H9 (cell line): ENCODE measurements at regions not wholly inside any gene's neighbourhood (a gene's known extent, or its start where the extent isn't known, plus 50 kb on each side); places are given as distances from the start of the nearest gene placed in this dataset.

Experiments used
- DNase-seq: peaks from one replicate; pipeline ENCODE4 v3.0.0-alpha.2; 2017
- H2AFZ ChIP-seq: one replicate; pipeline ENCODE4 v1.6.1; 2013; ENCODE audit warnings: mild to moderate bottlenecking, low read length, control low read depth, moderate library complexity
- H2AK5ac ChIP-seq: 2 replicates; pipeline ENCODE4 v1.6.1; 2013; ENCODE audit warnings: low read length, control low read depth, mixed read lengths; ENCODE audit not compliant: insufficient read length
- H2BK120ac ChIP-seq: one replicate; pipeline ENCODE4 v1.6.1; 2013; ENCODE audit warnings: low read depth, mild to moderate bottlenecking, low read length, control low read depth, inconsistent platforms; ENCODE audit not compliant: poor library complexity, severe bottlenecking
- H2BK12ac ChIP-seq: 2 replicates; pipeline ENCODE4 v1.6.1; 2013; ENCODE audit warnings: low read length, control low read depth, mixed read lengths, low read depth; ENCODE audit not compliant: insufficient read length
- H2BK15ac ChIP-seq: 2 replicates; pipeline ENCODE4 v1.6.1; 2013; ENCODE audit warnings: low read depth, low read length, control low read depth
- H2BK20ac ChIP-seq: one replicate; pipeline ENCODE4 v1.6.1; 2013; ENCODE audit warnings: low read depth, mild to moderate bottlenecking, low read length, control low read depth, inconsistent platforms; ENCODE audit not compliant: poor library complexity, severe bottlenecking
- H2BK5ac ChIP-seq: 2 replicates; pipeline ENCODE4 v1.6.1; 2013; ENCODE audit warnings: low read length, control low read depth, mixed read lengths; ENCODE audit not compliant: insufficient read length
- H3K14ac ChIP-seq: 2 replicates; pipeline ENCODE4 v1.6.1; 2013; ENCODE audit warnings: low read length, control low read depth; ENCODE audit not compliant: insufficient read depth
- H3K18ac ChIP-seq: 2 replicates; pipeline ENCODE4 v1.6.1; 2013; ENCODE audit warnings: low read depth, mild to moderate bottlenecking, mixed read lengths, low read length, control low read depth; ENCODE audit not compliant: insufficient read length
- H3K23ac ChIP-seq: 2 replicates; pipeline ENCODE4 v1.6.1; 2013; ENCODE audit warnings: low read length, control low read depth, mixed read lengths, low read depth; ENCODE audit not compliant: insufficient read length
- H3K23me2 ChIP-seq: 2 replicates; pipeline ENCODE4 v1.6.1; 2013; ENCODE audit warnings: low read depth, mild to moderate bottlenecking, mixed read lengths, low read length, control low read depth; ENCODE audit not compliant: insufficient read length, poor library complexity, severe bottlenecking
- H3K27ac ChIP-seq: 2 replicates; pipeline ENCODE4 v1.5.1; 2013; ENCODE audit warnings: low read length, control low read depth, mixed read lengths, low read depth; ENCODE audit not compliant: insufficient read length
- H3K27me3 ChIP-seq: 2 replicates; pipeline ENCODE4 v1.6.1; 2013; ENCODE audit warnings: low read length, control low read depth, inconsistent platforms; ENCODE audit not compliant: insufficient read depth
- H3K4ac ChIP-seq: 2 replicates; pipeline ENCODE4 v1.6.1; 2013; ENCODE audit warnings: low read depth, mild to moderate bottlenecking, control low read depth, inconsistent platforms, low read length, moderate library complexity
- H3K4me1 ChIP-seq: 2 replicates; pipeline ENCODE4 v1.6.1; 2013; ENCODE audit warnings: low read length, control low read depth, inconsistent platforms; ENCODE audit not compliant: insufficient read depth
- H3K4me2 ChIP-seq: 2 replicates; pipeline ENCODE4 v1.6.1; 2013; ENCODE audit warnings: low read length, control low read depth, mixed read lengths; ENCODE audit not compliant: insufficient read length, insufficient read depth
- H3K56ac ChIP-seq: 2 replicates; pipeline ENCODE4 v1.6.1; 2013; ENCODE audit warnings: low read depth, mild to moderate bottlenecking, mixed read lengths, low read length, control low read depth; ENCODE audit not compliant: insufficient read length
- H3K79me1 ChIP-seq: 2 replicates; pipeline ENCODE4 v1.6.1; 2013; ENCODE audit warnings: low read depth, mild to moderate bottlenecking, moderate library complexity, low read length, control low read depth, inconsistent platforms; ENCODE audit not compliant: insufficient read depth, poor library complexity, severe bottlenecking
- H3K79me2 ChIP-seq: 2 replicates; pipeline ENCODE4 v1.6.1; 2013; ENCODE audit warnings: low read length, control low read depth, inconsistent platforms; ENCODE audit not compliant: insufficient read depth
- H3K9ac ChIP-seq: 2 replicates; pipeline ENCODE4 v1.6.1; 2013; ENCODE audit warnings: low read length, control low read depth, mixed read lengths; ENCODE audit not compliant: insufficient read length; ENCODE audit errors: extremely low read depth
- H3K9me3 ChIP-seq: one replicate; pipeline ENCODE4 v1.6.1; 2013; ENCODE audit warnings: low read depth, low read length, inconsistent platforms; ENCODE audit not compliant: control insufficient read depth
- H3T11ph ChIP-seq: one replicate; pipeline ENCODE4 v1.6.1; 2013; ENCODE audit warnings: mild to moderate bottlenecking, low read length, control low read depth, inconsistent platforms
- H4K20me1 ChIP-seq: one replicate; pipeline ENCODE4 v1.6.1; 2013; ENCODE audit not compliant: control insufficient read depth, insufficient read length, insufficient read depth
- H4K5ac ChIP-seq: 2 replicates; pipeline ENCODE4 v1.6.1; 2013; ENCODE audit warnings: low read depth, mild to moderate bottlenecking, mixed read lengths, low read length, control low read depth; ENCODE audit not compliant: insufficient read length
- H4K8ac ChIP-seq: replicated peaks from 2 replicates; pipeline ENCODE4 v1.6.1; 2013; ENCODE audit warnings: low read length, control low read depth, mixed read lengths, low read depth; ENCODE audit not compliant: insufficient read length
- H4K91ac ChIP-seq: 2 replicates; pipeline ENCODE4 v1.6.1; 2013; ENCODE audit warnings: low read depth, mild to moderate bottlenecking, moderate library complexity, mixed read lengths, low read length, control low read depth; ENCODE audit not compliant: insufficient read length
- H3K27ac Mint-ChIP-seq, 3 experiments: 2 replicates in 2 of 3; 3 replicates in 1 of 3; pipeline ENCODE4 v1.8.0; 2020 to 2021; ENCODE audit warnings: mixed read lengths in 3 of 3, mild to moderate bottlenecking in 1 of 3, moderate library complexity in 1 of 3
- H3K27me3 Mint-ChIP-seq: 2 replicates; pipeline ENCODE4 v1.8.0; 2021; ENCODE audit warnings: low read depth, mild to moderate bottlenecking, moderate library complexity, mixed read lengths
- H3K36me3 Mint-ChIP-seq, 3 experiments: 2 replicates in 2 of 3; 3 replicates in 1 of 3; pipeline ENCODE4 v1.8.0; 2020 to 2021; ENCODE audit warnings: low read depth in 3 of 3, mixed read lengths in 3 of 3; ENCODE audit not compliant: insufficient read depth in 1 of 3
- H3K4me1 Mint-ChIP-seq, 2 experiments: 2 replicates each; pipeline ENCODE4 v1.8.0; 2020; ENCODE audit warnings: mixed read lengths in 2 of 2
- H3K4me3 Mint-ChIP-seq, 2 experiments: 2 replicates in 1 of 2; 3 replicates in 1 of 2; pipeline ENCODE4 v1.8.0; 2020 to 2021; ENCODE audit warnings: mild to moderate bottlenecking in 2 of 2, mixed read lengths in 2 of 2, moderate library complexity in 1 of 2
- H3K9me3 Mint-ChIP-seq, 2 experiments: 2 replicates in 1 of 2; 3 replicates in 1 of 2; pipeline ENCODE4 v1.8.0; 2020; ENCODE audit warnings: mild to moderate bottlenecking in 2 of 2, mixed read lengths in 2 of 2, moderate library complexity in 1 of 2
- WGBS: extraction: QIAGEN DNeasy Blood & Tissue Kit; methylation state at CpG from one replicate; pipeline ENCODE4 v1.1.7; 2013; ENCODE audit warnings: missing lambda C conversion rate, low lambda C conversion rate, mixed read lengths; ENCODE audit not compliant: insufficient read length; ENCODE audit errors: extremely low coverage; 5-methylcytosine and 5-hydroxymethylcytosine counted together
- TF ChIP-seq, protein P1 (sequence below): fragments of 200-600 bp; sonication (generic); conservative IDR thresholded peaks from 3 replicates; pipeline ENCODE4 v1.8.0; 2021; ENCODE audit warnings: antibody characterized with exemption, mild to moderate bottlenecking

DNA sequence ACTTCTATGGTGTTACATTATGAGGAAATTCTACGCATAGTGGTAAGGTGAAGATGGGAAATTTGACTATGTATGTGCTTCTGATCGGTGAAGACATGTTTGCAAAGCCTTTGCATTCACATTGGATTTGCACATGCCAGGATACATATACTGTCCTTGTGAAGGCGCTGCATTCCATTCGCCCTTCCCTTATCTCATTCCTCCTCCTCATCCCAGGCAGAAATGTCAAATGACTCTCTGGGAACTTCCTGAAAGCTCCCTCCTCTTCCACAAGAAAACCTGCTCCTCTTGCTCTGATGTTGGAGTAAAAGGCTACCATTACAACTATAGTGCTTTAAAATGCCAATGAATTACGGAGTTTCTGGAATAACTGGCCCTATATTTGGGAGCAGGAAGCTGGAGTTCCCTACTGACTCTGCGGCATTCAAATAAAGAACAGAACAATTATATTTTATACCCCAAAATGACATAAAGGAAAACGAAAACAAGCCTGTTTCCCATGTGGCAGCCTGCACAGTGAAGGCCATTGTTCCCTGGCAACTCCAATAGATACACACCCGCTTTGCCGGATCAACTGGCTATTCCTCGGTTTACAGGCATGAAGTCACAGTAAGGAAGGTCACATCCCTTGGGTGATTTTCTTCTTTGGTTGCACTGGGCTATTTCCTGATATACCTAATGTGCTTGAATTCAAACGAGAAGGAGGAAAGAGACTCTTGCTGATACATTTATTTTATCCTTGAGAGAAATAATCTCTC, 84.5 kb downstream of the AREG start:
- Histone ChIP-seq H4K5ac (no peak overlapping the region), H2BK20ac (no peak overlapping the region), H3K4me1 (no peaks in the 10 kb centered on the region; the same call in 1 of the 2 replicates), H3T11ph (no peak overlapping the region), H3K79me1 (no peaks in the 10 kb centered on the region), H3K18ac (no peak overlapping the region), H4K8ac (no peak overlapping the region), H3K4ac (no peak overlapping the region), H3K27me3 (no peaks in the 10 kb centered on the region), H4K91ac (no peak overlapping the region), H2BK12ac (no peak overlapping the region), H2BK5ac (no peak overlapping the region), H3K23ac (no peak overlapping the region), H3K14ac (no peak overlapping the region), H2BK15ac (no peak overlapping the region), H3K79me2 (no peaks in the 10 kb centered on the region), H3K56ac (no peak overlapping the region), H2AFZ (no peak overlapping the region), H3K27ac (no peak overlapping the region), H2BK120ac (no peak overlapping the region), H3K23me2 (no peaks in the 10 kb centered on the region), H3K9ac (no peak overlapping the region), H3K9me3 (no peaks in the 10 kb centered on the region), H4K20me1 (no peaks in the 10 kb centered on the region), H2AK5ac (no peak overlapping the region), H3K4me2 (no peak overlapping the region)
- Mint-ChIP-seq H3K27ac (no peak overlapping the region), H3K4me1 (peaks cover 3 to 4% of the 10 kb centered on the region in 2 experiments; a peak in 2 of 4 replicates), H3K9me3 (no peaks in the 10 kb centered on the region), H3K27me3 (no peaks in the 10 kb centered on the region), H3K36me3 (no peaks in the 10 kb centered on the region), H3K4me3 (no peak overlapping the region)
- no CpG with 5 or more reads among the region's 11 CpGs for WGBS
- no peak for DNase-seq
- TF ChIP-seq, protein P1, sequence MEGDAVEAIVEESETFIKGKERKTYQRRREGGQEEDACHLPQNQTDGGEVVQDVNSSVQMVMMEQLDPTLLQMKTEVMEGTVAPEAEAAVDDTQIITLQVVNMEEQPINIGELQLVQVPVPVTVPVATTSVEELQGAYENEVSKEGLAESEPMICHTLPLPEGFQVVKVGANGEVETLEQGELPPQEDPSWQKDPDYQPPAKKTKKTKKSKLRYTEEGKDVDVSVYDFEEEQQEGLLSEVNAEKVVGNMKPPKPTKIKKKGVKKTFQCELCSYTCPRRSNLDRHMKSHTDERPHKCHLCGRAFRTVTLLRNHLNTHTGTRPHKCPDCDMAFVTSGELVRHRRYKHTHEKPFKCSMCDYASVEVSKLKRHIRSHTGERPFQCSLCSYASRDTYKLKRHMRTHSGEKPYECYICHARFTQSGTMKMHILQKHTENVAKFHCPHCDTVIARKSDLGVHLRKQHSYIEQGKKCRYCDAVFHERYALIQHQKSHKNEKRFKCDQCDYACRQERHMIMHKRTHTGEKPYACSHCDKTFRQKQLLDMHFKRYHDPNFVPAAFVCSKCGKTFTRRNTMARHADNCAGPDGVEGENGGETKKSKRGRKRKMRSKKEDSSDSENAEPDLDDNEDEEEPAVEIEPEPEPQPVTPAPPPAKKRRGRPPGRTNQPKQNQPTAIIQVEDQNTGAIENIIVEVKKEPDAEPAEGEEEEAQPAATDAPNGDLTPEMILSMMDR = no peak
